SK-N-SH (cell line): ENCODE measurements at regions not wholly inside any gene's neighbourhood (a gene's known extent, or its start where the extent isn't known, plus 50 kb on each side); places are given as distances from the start of the nearest gene placed in this dataset.

Source experiments
- CTCF ChIA-PET: fragments of 300-600, 350-600 bp; formaldehyde crosslinking; extraction: SDS; loops from one replicate; lab custom pipeline; 2021; lab: Yijun Ruan, JAX
- POLR2A ChIA-PET: fragments of 350-600 bp; sonication (Branson Sonifier 250); formaldehyde crosslinking; extraction: SDS; loops from one replicate; lab custom pipeline; 2020; ENCODE audit warnings: antibody characterized with exemption, inconsistent platforms; lab: Yijun Ruan, JAX
- DNase-seq: peaks from one replicate; pipeline ENCODE4 v3.0.0; 2012
- H2AFZ ChIP-seq: fragments of 200-600 bp; sonication (generic); 2 replicates; pipeline ENCODE4 v1.8.1; 2016; ENCODE audit warnings: antibody characterized with exemption, mild to moderate bottlenecking, low read depth
- H3F3A ChIP-seq: fragments of 200-600 bp; sonication (generic); replicated peaks from 2 replicates; pipeline ENCODE3; 2016; ENCODE audit warnings: antibody characterized with exemption, mild to moderate bottlenecking; ENCODE audit not compliant: insufficient read depth
- H3K27ac ChIP-seq, 2 experiments: fragments of 200-500 bp in 1 of 2; fragments of 200-600 bp in 1 of 2; sonication (Bioruptor generic) in 1 of 2; sonication (generic), shearing (Covaris generic) in 1 of 2; 2 replicates each; pipeline versions ENCODE4 v1.5.1 to v1.6.1; 2014 to 2016; ENCODE audit warnings: low read depth in 2 of 2, inconsistent platforms in 1 of 2, low read length in 1 of 2, mild to moderate bottlenecking in 1 of 2, mixed read lengths in 1 of 2
- H3K27me3 ChIP-seq: fragments of 200-600 bp; sonication (generic), shearing (Covaris generic); 2 replicates; pipeline ENCODE4 v1.6.1; 2016; ENCODE audit warnings: mixed run types; ENCODE audit not compliant: insufficient read depth
- H3K36me3 ChIP-seq, 2 experiments: fragments of 200-500 bp in 1 of 2; fragments of 200-600 bp in 1 of 2; sonication (Bioruptor generic) in 1 of 2; sonication (generic) in 1 of 2; replicated peaks in 1 of 2; 2 replicates each; pipeline versions ENCODE3 to v1.5.1; 2014 to 2016; ENCODE audit warnings: low read length in 1 of 2, mild to moderate bottlenecking in 1 of 2; ENCODE audit not compliant: insufficient read depth in 2 of 2, control insufficient read depth in 1 of 2
- H3K4me1 ChIP-seq, 2 experiments: fragments of 200-500 bp in 1 of 2; fragments of 200-600 bp in 1 of 2; sonication (Bioruptor generic) in 1 of 2; sonication (generic), shearing (Covaris generic) in 1 of 2; 2 replicates each; pipeline versions ENCODE4 v1.5.1 to v1.6.1; 2014 to 2016; ENCODE audit warnings: low read depth in 1 of 2, low read length in 1 of 2, mixed run types in 1 of 2; ENCODE audit not compliant: insufficient read depth in 2 of 2, control insufficient read depth in 1 of 2
- H3K4me2 ChIP-seq: fragments of 200-600 bp; sonication (generic), shearing (Covaris generic); 2 replicates; pipeline ENCODE4 v1.6.1; 2017; ENCODE audit warnings: mixed run types
- H3K4me3 ChIP-seq, 2 experiments: fragments of 200-500 bp in 1 of 2; fragments of 200-600 bp in 1 of 2; sonication (Bioruptor generic) in 1 of 2; sonication (generic), shearing (Covaris generic) in 1 of 2; 2 replicates each; pipeline versions ENCODE4 v1.5.1 to v1.8.1; 2014 to 2016; ENCODE audit warnings: low read depth in 2 of 2, inconsistent platforms in 1 of 2, low read length in 1 of 2, mild to moderate bottlenecking in 1 of 2, mixed read lengths in 1 of 2, moderate library complexity in 1 of 2
- H3K79me2 ChIP-seq: fragments of 200-600 bp; sonication (generic); 2 replicates; pipeline ENCODE4 v1.8.1; 2017; ENCODE audit warnings: mild to moderate bottlenecking; ENCODE audit not compliant: insufficient read depth
- H3K9ac ChIP-seq: fragments of 200-600 bp; sonication (generic); 2 replicates; pipeline ENCODE4 v1.6.1; 2017; ENCODE audit warnings: mixed run types
- H3K9me2 ChIP-seq: fragments of 200-600 bp; sonication (generic); 2 replicates; pipeline ENCODE4 v1.6.1; 2017; ENCODE audit warnings: mixed run types
- H3K9me3 ChIP-seq: fragments of 200-600 bp; sonication (generic); 2 replicates; pipeline ENCODE4 v1.6.1; 2017; ENCODE audit warnings: mixed run types, mild to moderate bottlenecking, moderate library complexity
- H4K20me1 ChIP-seq: fragments of 200-600 bp; sonication (generic); 2 replicates; pipeline ENCODE4 v1.6.1; 2017; ENCODE audit warnings: mild to moderate bottlenecking, mixed run types; ENCODE audit not compliant: insufficient read depth
- CHD2 ChIP-seq: fragments of 150-350 bp; IDR thresholded peaks from 2 replicates; pipeline ENCODE4 v1.6.1; 2018; ENCODE audit warnings: low read length; ENCODE audit not compliant: partially characterized antibody
- EP300 ChIP-seq, 2 experiments: IDR thresholded peaks; 2 replicates each; pipeline versions ENCODE4 v1.4.0 to v1.6.1; 2012; ENCODE audit warnings: borderline replicate concordance in 1 of 2, low read depth in 1 of 2, low read length in 1 of 2
- EZH2phosphoT487 ChIP-seq: fragments of 200-600 bp; sonication (generic); IDR thresholded peaks from 2 replicates; pipeline ENCODE4 v1.6.1; 2017; ENCODE audit warnings: low read depth, mixed run types, mild to moderate bottlenecking, antibody characterized with exemption, moderate library complexity, borderline replicate concordance
- FOSL2 ChIP-seq: IDR thresholded peaks from 2 replicates; pipeline ENCODE4 v1.4.0; 2012; ENCODE audit warnings: low read depth, mild to moderate bottlenecking, moderate library complexity, borderline replicate concordance
- FOXJ3 ChIP-seq: sonication (generic); formaldehyde crosslinking; IDR thresholded peaks from 2 replicates; pipeline ENCODE4 v1.5.1; 2020; ENCODE audit warnings: mild to moderate bottlenecking, missing genetic modification reagents
- GABPA ChIP-seq: IDR thresholded peaks from 2 replicates; pipeline ENCODE4 v1.4.0; 2012; ENCODE audit warnings: low read depth, mild to moderate bottlenecking
- MXI1 ChIP-seq: IDR thresholded peaks from 2 replicates; pipeline ENCODE4 v1.6.1; 2012; ENCODE audit warnings: mild to moderate bottlenecking, low read depth, low read length, improper control_type of control experiment
- RAD21 ChIP-seq: IDR thresholded peaks from 2 replicates; pipeline ENCODE4 v1.6.1; 2012; ENCODE audit warnings: mild to moderate bottlenecking, low read length
- RXRA ChIP-seq: IDR thresholded peaks from 2 replicates; pipeline ENCODE4 v1.4.0; 2012; ENCODE audit warnings: low read depth, mild to moderate bottlenecking, borderline replicate concordance
- SMC3 ChIP-seq: IDR thresholded peaks from 2 replicates; pipeline ENCODE4 v1.6.1; 2012; ENCODE audit warnings: low read depth, low read length, improper control_type of control experiment
- TAF1 ChIP-seq: IDR thresholded peaks from 2 replicates; pipeline ENCODE4 v1.6.1; 2012; ENCODE audit warnings: low read depth, mild to moderate bottlenecking, low read length, moderate library complexity, borderline replicate concordance
- TCF12 ChIP-seq: IDR thresholded peaks from 2 replicates; pipeline ENCODE4 v1.4.0; 2012
- WGBS: methylation state at CpG from one replicate; pipeline ENCODE4 v1.1.6; 2017; ENCODE audit warnings: low lambda C conversion rate; 5-methylcytosine and 5-hydroxymethylcytosine counted together
- TF ChIP-seq, protein P1 (sequence below): IDR thresholded peaks from 2 replicates; pipeline ENCODE4; 2012
- TF ChIP-seq, protein P2 (sequence below): fragments of 150-350 bp; IDR thresholded peaks from 2 replicates; pipeline ENCODE4 v1.6.1; 2017; ENCODE audit warnings: antibody characterized with exemption, low read length, low read depth, borderline replicate concordance
- TF ChIP-seq, protein P3 (sequence below): fragments of 150-350 bp; IDR thresholded peaks from 2 replicates; pipeline ENCODE4 v1.6.1; 2016; ENCODE audit warnings: mild to moderate bottlenecking, low read depth, low read length
- TF ChIP-seq, protein P4 (sequence below): IDR thresholded peaks from 2 replicates; pipeline ENCODE4 v1.4.0; 2012; ENCODE audit warnings: low read depth
- TF ChIP-seq, protein P5 (sequence below): IDR thresholded peaks from 2 replicates; pipeline ENCODE4 v1.6.1; 2012; ENCODE audit warnings: mild to moderate bottlenecking, low read depth, low read length, moderate library complexity
- TF ChIP-seq, protein P6 (sequence below): IDR thresholded peaks from 2 replicates; pipeline ENCODE4 v1.4.0; 2012; ENCODE audit warnings: low read depth, borderline replicate concordance

DNA sequence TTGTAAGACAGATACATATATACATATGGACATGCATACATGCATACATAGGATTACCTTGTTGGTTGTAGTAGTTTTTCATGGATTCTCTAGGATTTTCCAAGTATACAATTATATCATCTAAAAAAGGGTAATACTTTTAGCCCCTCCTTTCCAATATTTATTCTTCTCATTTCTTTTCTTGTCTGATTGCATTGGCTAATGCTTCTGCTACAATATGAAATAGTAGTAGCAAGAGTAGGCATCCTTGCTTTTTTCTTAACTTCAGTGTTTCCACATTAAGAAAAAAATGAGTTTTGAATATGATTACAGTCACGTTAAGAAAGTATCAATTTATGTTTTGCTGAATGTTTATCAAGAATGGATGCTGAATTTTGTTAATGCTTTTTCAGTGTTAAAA lies 58.0 kb downstream of the RBFOX3 start:
- Histone ChIP-seq H3K27ac (no peak overlapping the region), H3K9ac (no peak overlapping the region), H3K36me3 (no peaks in the 10 kb centered on the region)
- DNase-seq: no peak
- TF ChIP-seq CHD2 (no peak), TCF12 (no peak), EZH2phosphoT487 (no peak), SMC3 (no peak), RAD21 (no peak), GABPA (no peak), FOXJ3 (CRISPR knock-in tag) (no peak), TAF1 (no peak), EP300 (IDR thresholded peaks at IDR 0.05; ENCODE audit: borderline replicate concordance in 1 of 2, low read depth in 1 of 2, low read length in 1 of 2) (no peak), RXRA (no peak), MXI1 (no peak), FOSL2 (no peak)
- TF ChIP-seq, protein P1, sequence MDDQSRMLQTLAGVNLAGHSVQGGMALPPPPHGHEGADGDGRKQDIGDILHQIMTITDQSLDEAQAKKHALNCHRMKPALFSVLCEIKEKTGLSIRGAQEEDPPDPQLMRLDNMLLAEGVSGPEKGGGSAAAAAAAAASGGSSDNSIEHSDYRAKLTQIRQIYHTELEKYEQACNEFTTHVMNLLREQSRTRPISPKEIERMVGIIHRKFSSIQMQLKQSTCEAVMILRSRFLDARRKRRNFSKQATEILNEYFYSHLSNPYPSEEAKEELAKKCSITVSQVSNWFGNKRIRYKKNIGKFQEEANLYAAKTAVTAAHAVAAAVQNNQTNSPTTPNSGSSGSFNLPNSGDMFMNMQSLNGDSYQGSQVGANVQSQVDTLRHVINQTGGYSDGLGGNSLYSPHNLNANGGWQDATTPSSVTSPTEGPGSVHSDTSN: no peak
- TF ChIP-seq, protein P2, sequence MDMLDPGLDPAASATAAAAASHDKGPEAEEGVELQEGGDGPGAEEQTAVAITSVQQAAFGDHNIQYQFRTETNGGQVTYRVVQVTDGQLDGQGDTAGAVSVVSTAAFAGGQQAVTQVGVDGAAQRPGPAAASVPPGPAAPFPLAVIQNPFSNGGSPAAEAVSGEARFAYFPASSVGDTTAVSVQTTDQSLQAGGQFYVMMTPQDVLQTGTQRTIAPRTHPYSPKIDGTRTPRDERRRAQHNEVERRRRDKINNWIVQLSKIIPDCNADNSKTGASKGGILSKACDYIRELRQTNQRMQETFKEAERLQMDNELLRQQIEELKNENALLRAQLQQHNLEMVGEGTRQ: no peak
- TF ChIP-seq, protein P3, sequence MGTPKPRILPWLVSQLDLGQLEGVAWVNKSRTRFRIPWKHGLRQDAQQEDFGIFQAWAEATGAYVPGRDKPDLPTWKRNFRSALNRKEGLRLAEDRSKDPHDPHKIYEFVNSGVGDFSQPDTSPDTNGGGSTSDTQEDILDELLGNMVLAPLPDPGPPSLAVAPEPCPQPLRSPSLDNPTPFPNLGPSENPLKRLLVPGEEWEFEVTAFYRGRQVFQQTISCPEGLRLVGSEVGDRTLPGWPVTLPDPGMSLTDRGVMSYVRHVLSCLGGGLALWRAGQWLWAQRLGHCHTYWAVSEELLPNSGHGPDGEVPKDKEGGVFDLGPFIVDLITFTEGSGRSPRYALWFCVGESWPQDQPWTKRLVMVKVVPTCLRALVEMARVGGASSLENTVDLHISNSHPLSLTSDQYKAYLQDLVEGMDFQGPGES: no peak
- TF ChIP-seq, protein P4, sequence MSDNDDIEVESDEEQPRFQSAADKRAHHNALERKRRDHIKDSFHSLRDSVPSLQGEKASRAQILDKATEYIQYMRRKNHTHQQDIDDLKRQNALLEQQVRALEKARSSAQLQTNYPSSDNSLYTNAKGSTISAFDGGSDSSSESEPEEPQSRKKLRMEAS: no peak
- TF ChIP-seq, protein P5, sequence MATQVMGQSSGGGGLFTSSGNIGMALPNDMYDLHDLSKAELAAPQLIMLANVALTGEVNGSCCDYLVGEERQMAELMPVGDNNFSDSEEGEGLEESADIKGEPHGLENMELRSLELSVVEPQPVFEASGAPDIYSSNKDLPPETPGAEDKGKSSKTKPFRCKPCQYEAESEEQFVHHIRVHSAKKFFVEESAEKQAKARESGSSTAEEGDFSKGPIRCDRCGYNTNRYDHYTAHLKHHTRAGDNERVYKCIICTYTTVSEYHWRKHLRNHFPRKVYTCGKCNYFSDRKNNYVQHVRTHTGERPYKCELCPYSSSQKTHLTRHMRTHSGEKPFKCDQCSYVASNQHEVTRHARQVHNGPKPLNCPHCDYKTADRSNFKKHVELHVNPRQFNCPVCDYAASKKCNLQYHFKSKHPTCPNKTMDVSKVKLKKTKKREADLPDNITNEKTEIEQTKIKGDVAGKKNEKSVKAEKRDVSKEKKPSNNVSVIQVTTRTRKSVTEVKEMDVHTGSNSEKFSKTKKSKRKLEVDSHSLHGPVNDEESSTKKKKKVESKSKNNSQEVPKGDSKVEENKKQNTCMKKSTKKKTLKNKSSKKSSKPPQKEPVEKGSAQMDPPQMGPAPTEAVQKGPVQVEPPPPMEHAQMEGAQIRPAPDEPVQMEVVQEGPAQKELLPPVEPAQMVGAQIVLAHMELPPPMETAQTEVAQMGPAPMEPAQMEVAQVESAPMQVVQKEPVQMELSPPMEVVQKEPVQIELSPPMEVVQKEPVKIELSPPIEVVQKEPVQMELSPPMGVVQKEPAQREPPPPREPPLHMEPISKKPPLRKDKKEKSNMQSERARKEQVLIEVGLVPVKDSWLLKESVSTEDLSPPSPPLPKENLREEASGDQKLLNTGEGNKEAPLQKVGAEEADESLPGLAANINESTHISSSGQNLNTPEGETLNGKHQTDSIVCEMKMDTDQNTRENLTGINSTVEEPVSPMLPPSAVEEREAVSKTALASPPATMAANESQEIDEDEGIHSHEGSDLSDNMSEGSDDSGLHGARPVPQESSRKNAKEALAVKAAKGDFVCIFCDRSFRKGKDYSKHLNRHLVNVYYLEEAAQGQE: no peak
- TF ChIP-seq, protein P6, sequence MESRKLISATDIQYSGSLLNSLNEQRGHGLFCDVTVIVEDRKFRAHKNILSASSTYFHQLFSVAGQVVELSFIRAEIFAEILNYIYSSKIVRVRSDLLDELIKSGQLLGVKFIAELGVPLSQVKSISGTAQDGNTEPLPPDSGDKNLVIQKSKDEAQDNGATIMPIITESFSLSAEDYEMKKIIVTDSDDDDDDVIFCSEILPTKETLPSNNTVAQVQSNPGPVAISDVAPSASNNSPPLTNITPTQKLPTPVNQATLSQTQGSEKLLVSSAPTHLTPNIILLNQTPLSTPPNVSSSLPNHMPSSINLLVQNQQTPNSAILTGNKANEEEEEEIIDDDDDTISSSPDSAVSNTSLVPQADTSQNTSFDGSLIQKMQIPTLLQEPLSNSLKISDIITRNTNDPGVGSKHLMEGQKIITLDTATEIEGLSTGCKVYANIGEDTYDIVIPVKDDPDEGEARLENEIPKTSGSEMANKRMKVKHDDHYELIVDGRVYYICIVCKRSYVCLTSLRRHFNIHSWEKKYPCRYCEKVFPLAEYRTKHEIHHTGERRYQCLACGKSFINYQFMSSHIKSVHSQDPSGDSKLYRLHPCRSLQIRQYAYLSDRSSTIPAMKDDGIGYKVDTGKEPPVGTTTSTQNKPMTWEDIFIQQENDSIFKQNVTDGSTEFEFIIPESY: no peak
- TF ChIP-seq, all 33 proteins: peak for 0
- Histone ChIP-seq H3K9me3 (no peaks in the 10 kb centered on the region), H3K79me2 (no peaks in the 10 kb centered on the region), H3F3A (no peaks in the 10 kb centered on the region), H2AFZ (no peak overlapping the region), H3K4me3 (no peak overlapping the region), H3K4me1 (no peaks in the 10 kb centered on the region), H3K27me3 (no peaks in the 10 kb centered on the region), H3K9me2 (no peaks in the 10 kb centered on the region), H4K20me1 (no peaks in the 10 kb centered on the region), H3K4me2 (no peak overlapping the region)
- ChIA-PET CTCF (no interaction called here), POLR2A (no interaction called here)
- 25% methylated on average over 1 of the region's 1 CpG for WGBS
